ENCODE measurements at regions not wholly inside any gene's neighbourhood (a gene's known extent, or its start where the extent isn't known, plus 50 kb on each side); places are given as distances from the start of the nearest gene placed in this dataset.
"Not testable (repeated sequence)": the region's sequence is repeated elsewhere in the genome, so short reads cannot be mapped to it uniquely, and the experiment has no call there.

- peaks cover 0 to 6% of the 10 kb centered on the region in 2 donors for H3K27me3 ChIP-seq
- no peak for DNase-seq (ENCODE audit: low spot score in 2 of 2)
- no peaks in the 10 kb centered on the region for H3K9me3 ChIP-seq
- peak overlapping the region in 1 of 2 donors; percentile 21 for H3K27ac ChIP-seq
- H3K36me3 ChIP-seq = no peaks in the 10 kb centered on the region
- no peak overlapping the region for H3K4me3 ChIP-seq
- no peaks in the 10 kb centered on the region for H3K4me1 ChIP-seq
- intact Hi-C loops (cut with DNase I; ENCODE audit: low total_unique reads) = no loop called here
- TF ChIP-seq CTCF (IDR thresholded peaks at IDR 0.05) = no peak
- no peak for TF ChIP-seq POLR2AphosphoS5 (IDR thresholded peaks at IDR 0.05)
- no peak for TF ChIP-seq POLR2A (IDR thresholded peaks at IDR 0.05)
Observed at GRCh38 chrX:3176439-3176820, 135.2 kb downstream of the ARSF start.

- no peak overlapping the region for H3K27ac ChIP-seq
Observed at GRCh38 chrX:3175659-3176438, 134.6 kb downstream of the ARSF start.

GRCh38 chrX:3172156-3172555 lies 130.9 kb downstream of the ARSF start:
- H3K27ac ChIP-seq; H3K9me3 ChIP-seq; H3K36me3 ChIP-seq; intact Hi-C loops (cut with DNase I; ENCODE audit: low total_unique reads); H3K4me3 ChIP-seq; H3K27me3 ChIP-seq; H3K4me1 ChIP-seq; DNase-seq (ENCODE audit: low spot score in 2 of 2): not testable (repeated sequence)

More at GRCh38 chrX:3175659-3176438, 134.6 kb downstream of the ARSF start:
- intact Hi-C loops (cut with DNase I; ENCODE audit: low total_unique reads) = no loop called here
- H3K27me3 ChIP-seq = peaks cover 0 to 6% of the 10 kb centered on the region in 2 donors
- H3K9me3 ChIP-seq = no peaks in the 10 kb centered on the region
- no peaks in the 10 kb centered on the region for H3K36me3 ChIP-seq
- DNase-seq (ENCODE audit: low spot score in 2 of 2) = no peak
- TF ChIP-seq POLR2A (IDR thresholded peaks at IDR 0.05) (no peak), CTCF (IDR thresholded peaks at IDR 0.05) (no peak), POLR2AphosphoS5 (IDR thresholded peaks at IDR 0.05) (no peak)
- no peak overlapping the region for H3K4me3 ChIP-seq
- no peaks in the 10 kb centered on the region for H3K4me1 ChIP-seq

GRCh38 chrX:3169421-3169820 lies 128.2 kb downstream of the ARSF start:
- Histone ChIP-seq H3K27ac (no peak overlapping the region), H3K36me3 (no peaks in the 10 kb centered on the region), H3K4me3 (no peak overlapping the region), H3K9me3 (no peaks in the 10 kb centered on the region), H3K4me1 (no peaks in the 10 kb centered on the region), H3K27me3 (no peaks in the 10 kb centered on the region)
- intact Hi-C loops (cut with DNase I; ENCODE audit: low total_unique reads) = no loop called here
- DNase-seq (ENCODE audit: low spot score in 2 of 2) = no peak
- TF ChIP-seq POLR2AphosphoS5 (IDR thresholded peaks at IDR 0.05) (no peak), CTCF (IDR thresholded peaks at IDR 0.05) (no peak), POLR2A (IDR thresholded peaks at IDR 0.05) (no peak)

GRCh38 chrX:3167771-3168170 lies 126.5 kb downstream of the ARSF start:
- Histone ChIP-seq H3K27ac (no peak overlapping the region), H3K9me3 (no peaks in the 10 kb centered on the region), H3K27me3 (no peaks in the 10 kb centered on the region), H3K4me3 (no peak overlapping the region), H3K4me1 (no peaks in the 10 kb centered on the region), H3K36me3 (no peaks in the 10 kb centered on the region)
- no peak for TF ChIP-seq CTCF (IDR thresholded peaks at IDR 0.05)
- no peak for TF ChIP-seq POLR2AphosphoS5 (IDR thresholded peaks at IDR 0.05)
- TF ChIP-seq POLR2A (IDR thresholded peaks at IDR 0.05) = no peak
- DNase-seq (ENCODE audit: low spot score in 2 of 2) = no peak
- intact Hi-C loops (cut with DNase I; ENCODE audit: low total_unique reads) = no loop called here
